ENCODE measurements at regions not wholly inside any gene's neighbourhood (a gene's known extent, or its start where the extent isn't known, plus 50 kb on each side); places are given as distances from the start of the nearest gene placed in this dataset.

DNA sequence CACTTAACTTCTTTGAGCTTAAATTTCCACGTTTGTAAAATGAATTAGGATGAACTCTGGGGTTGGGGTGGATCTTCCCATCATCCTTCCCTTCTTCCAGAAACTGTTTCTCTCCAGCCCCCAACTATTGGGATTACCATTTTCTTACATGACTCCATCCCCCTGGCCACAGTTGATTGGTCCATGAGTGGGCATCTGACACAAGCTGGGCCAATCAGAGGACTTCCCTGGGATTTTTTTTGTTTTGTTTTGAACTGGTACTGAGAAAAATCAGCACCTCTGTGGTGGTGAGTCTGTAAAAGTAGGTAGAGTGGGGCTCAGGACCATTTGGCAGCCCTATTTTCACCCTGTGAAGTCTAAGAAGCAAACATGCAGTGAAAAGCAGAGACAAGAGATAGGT lies 118.0 kb upstream of the SERTAD2 start:
- TF ChIP-seq SUZ12 (IDR thresholded peaks at IDR 0.05; ENCODE audit: extremely low read depth, insufficient read depth, insufficient read length) = no peak
- TF ChIP-seq YY1 (IDR thresholded peaks at IDR 0.05; ENCODE audit: insufficient read depth, insufficient read length) = no peak
